ENCODE measurements at regions not wholly inside any gene's neighbourhood (a gene's known extent, or its start where the extent isn't known, plus 50 kb on each side); places are given as distances from the start of the nearest gene placed in this dataset.

- no peaks in the 10 kb centered on the region for H4K20me1 ChIP-seq (ENCODE audit: insufficient read depth)
- ChIA-PET CTCF (interaction anchor here (0.6 to 1.4 kb wide), 2 partner anchors 11 to 12 kb away, joined by 3 to 4 read pairs; no protein-coding TSS in a partner anchor), POLR2A (no interaction called here)
- no peak for DNase-seq
- H3K36me3 ChIP-seq (replicated peaks in 1 of 2; ENCODE audit: control insufficient read depth in 1 of 2, insufficient read depth in 2 of 2, low read length in 1 of 2): no peaks in the 10 kb centered on the region
- H3K9me2 ChIP-seq: no peaks in the 10 kb centered on the region
- H2AFZ ChIP-seq (ENCODE audit: low read depth): no peak overlapping the region
- no peaks in the 10 kb centered on the region for H3K79me2 ChIP-seq (ENCODE audit: insufficient read depth)
- no peak overlapping the region for H3K4me3 ChIP-seq (ENCODE audit: low read depth in 2 of 2, low read length in 1 of 2)
- peaks cover 4% of the 10 kb centered on the region for H3F3A ChIP-seq (replicated peaks; ENCODE audit: insufficient read depth)
- no peak for TF ChIP-seq MXI1 (IDR thresholded peaks at IDR 0.05; ENCODE audit: low read depth, low read length)
- no peak for TF ChIP-seq GATA2 (CRISPR knock-in tag; IDR thresholded peaks at IDR 0.05)
- TF ChIP-seq RXRA (IDR thresholded peaks at IDR 0.05; ENCODE audit: borderline replicate concordance, low read depth): no peak
- no peak for TF ChIP-seq SMC3 (IDR thresholded peaks at IDR 0.05; ENCODE audit: low read depth, low read length)
- TF ChIP-seq IRF3 (IDR thresholded peaks at IDR 0.05; ENCODE audit: low read depth, low read length): no peak
- no peak for TF ChIP-seq TEAD4 (IDR thresholded peaks at IDR 0.05; ENCODE audit: borderline replicate concordance, insufficient read depth)
- TF ChIP-seq TCF12 (IDR thresholded peaks at IDR 0.05): no peak
- no peak for TF ChIP-seq FOSL2 (IDR thresholded peaks at IDR 0.05; ENCODE audit: borderline replicate concordance, low read depth)
- no peak for TF ChIP-seq FOXJ3 (CRISPR knock-in tag; IDR thresholded peaks at IDR 0.05)
- H3K9ac ChIP-seq: no peak overlapping the region
- no peaks in the 10 kb centered on the region for H3K9me3 ChIP-seq
- H3K27me3 ChIP-seq (ENCODE audit: insufficient read depth): no peaks in the 10 kb centered on the region
- H3K27ac ChIP-seq (ENCODE audit: low read depth in 2 of 2, low read length in 1 of 2): no peak overlapping the region
- 64% methylated on average over 8 of the region's 8 CpGs for WGBS (ENCODE audit: low lambda C conversion rate)
- no peak overlapping the region for H3K4me2 ChIP-seq
- peaks cover 0 to 6% of the 10 kb centered on the region in 2 experiments; a peak in 2 of 4 replicates for H3K4me1 ChIP-seq (ENCODE audit: control insufficient read depth in 1 of 2, insufficient read depth in 2 of 2, low read depth in 1 of 2, low read length in 1 of 2)
Measured at GRCh38 chr3:194988495-194989165, 282.3 kb downstream of the XXYLT1 start.

GRCh38 chr3:194989241-194989640, 281.7 kb downstream of the XXYLT1 start:
- TF ChIP-seq RXRA (IDR thresholded peaks at IDR 0.05; ENCODE audit: borderline replicate concordance, low read depth) (no peak), USF1 (IDR thresholded peaks at IDR 0.05; ENCODE audit: borderline replicate concordance, low read depth) (no peak), TAF1 (IDR thresholded peaks at IDR 0.05; ENCODE audit: borderline replicate concordance, low read depth, low read length) (no peak), SMC3 (IDR thresholded peaks at IDR 0.05; ENCODE audit: low read depth, low read length) (no peak)
- no peak overlapping the region for H2AFZ ChIP-seq (ENCODE audit: low read depth)
- H3K36me3 ChIP-seq (replicated peaks in 1 of 2; ENCODE audit: control insufficient read depth in 1 of 2, insufficient read depth in 2 of 2, low read length in 1 of 2): no peaks in the 10 kb centered on the region
- H3K4me1 ChIP-seq (ENCODE audit: control insufficient read depth in 1 of 2, insufficient read depth in 2 of 2, low read depth in 1 of 2, low read length in 1 of 2): no peaks in the 10 kb centered on the region; a peak in 2 of 4 replicates
- no peak for DNase-seq
- H3K9me2 ChIP-seq: no peaks in the 10 kb centered on the region
- POLR2A ChIA-PET: no interaction called here
- 74% methylated on average over 10 of the region's 10 CpGs for WGBS (ENCODE audit: low lambda C conversion rate)
- CTCF ChIA-PET: interaction anchor here (1.4 kb wide), 1 partner anchor 11 kb away, joined by 4 read pairs; no protein-coding TSS in a partner anchor
- no peaks in the 10 kb centered on the region for H3K27me3 ChIP-seq (ENCODE audit: insufficient read depth)
- H3K9me3 ChIP-seq: no peaks in the 10 kb centered on the region
- no peak overlapping the region for H3K27ac ChIP-seq (ENCODE audit: low read depth in 2 of 2, low read length in 1 of 2)
- no peaks in the 10 kb centered on the region for H4K20me1 ChIP-seq (ENCODE audit: insufficient read depth)
- H3K79me2 ChIP-seq (ENCODE audit: insufficient read depth): no peaks in the 10 kb centered on the region
- H3K9ac ChIP-seq: no peak overlapping the region
- peaks cover 4% of the 10 kb centered on the region for H3F3A ChIP-seq (replicated peaks; ENCODE audit: insufficient read depth)
- H3K4me3 ChIP-seq (ENCODE audit: low read depth in 2 of 2, low read length in 1 of 2): no peak overlapping the region
- no peak overlapping the region for H3K4me2 ChIP-seq
